GM12891 (cell line): ENCODE measurements at regions not wholly inside any gene's neighbourhood (a gene's known extent, or its start where the extent isn't known, plus 50 kb on each side); places are given as distances from the start of the nearest gene placed in this dataset.

Experiments used
- DNase-seq: peaks from one replicate; pipeline ENCODE4 v3.0.0; 2011; ENCODE audit warnings: low spot score; ENCODE audit not compliant: insufficient read length
- FAIRE-seq: peaks from 2 replicates; lab custom pipeline; 2011; peaks lifted over from hg19 to GRCh38; lab: Jason Lieb, UNC
- PAX5 ChIP-seq: IDR thresholded peaks from 2 replicates; pipeline ENCODE4 v1.6.1; 2011; ENCODE audit warnings: low read length, moderate library complexity, mild to moderate bottlenecking; ENCODE audit not compliant: insufficient read depth, severe bottlenecking
- POLR2A ChIP-seq: IDR thresholded peaks from 2 replicates; pipeline ENCODE4 v1.6.1; 2011; ENCODE audit warnings: low read depth, low read length, control low read depth
- POLR2AphosphoS5 ChIP-seq: IDR thresholded peaks from 2 replicates; pipeline ENCODE4 v1.6.1; 2011; ENCODE audit warnings: low read depth, low read length, control low read depth
- POU2F2 ChIP-seq: IDR thresholded peaks from 2 replicates; pipeline ENCODE4 v1.6.1; 2011; ENCODE audit warnings: low read depth, mild to moderate bottlenecking, control low read depth, low read length, moderate library complexity
- SPI1 ChIP-seq: IDR thresholded peaks from 2 replicates; pipeline ENCODE4 v1.6.1; 2011; ENCODE audit warnings: low read depth, low read length, control low read depth
- TAF1 ChIP-seq: IDR thresholded peaks from 2 replicates; pipeline ENCODE4 v1.6.1; 2011; ENCODE audit warnings: low read depth, low read length, control low read depth

DNA sequence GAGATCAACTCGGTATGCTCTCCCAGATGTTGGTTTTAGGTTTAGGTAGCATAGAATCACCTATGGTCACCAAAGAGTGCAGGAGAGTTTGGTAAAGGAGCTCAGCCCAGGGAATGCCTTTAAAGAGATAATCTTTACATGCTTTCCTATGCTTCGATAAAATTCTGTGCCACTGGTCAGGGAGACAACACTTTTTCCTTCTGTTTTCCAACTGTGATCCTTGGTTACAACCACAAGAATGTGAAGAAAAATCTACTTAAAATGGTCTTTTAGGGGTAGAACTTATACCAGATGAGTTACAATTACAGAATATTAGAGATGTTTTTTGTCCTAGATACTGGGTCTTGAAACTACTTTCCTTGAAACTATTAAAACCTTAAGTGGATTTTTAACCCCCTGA lies 895.6 kb downstream of the TTLL7 start:
- no peak for DNase-seq
- FAIRE-seq, result no peak
- TF ChIP-seq SPI1 (no peak), POLR2AphosphoS5 (no peak), PAX5 (no peak), POU2F2 (no peak), TAF1 (no peak), POLR2A (no peak)

DNA sequence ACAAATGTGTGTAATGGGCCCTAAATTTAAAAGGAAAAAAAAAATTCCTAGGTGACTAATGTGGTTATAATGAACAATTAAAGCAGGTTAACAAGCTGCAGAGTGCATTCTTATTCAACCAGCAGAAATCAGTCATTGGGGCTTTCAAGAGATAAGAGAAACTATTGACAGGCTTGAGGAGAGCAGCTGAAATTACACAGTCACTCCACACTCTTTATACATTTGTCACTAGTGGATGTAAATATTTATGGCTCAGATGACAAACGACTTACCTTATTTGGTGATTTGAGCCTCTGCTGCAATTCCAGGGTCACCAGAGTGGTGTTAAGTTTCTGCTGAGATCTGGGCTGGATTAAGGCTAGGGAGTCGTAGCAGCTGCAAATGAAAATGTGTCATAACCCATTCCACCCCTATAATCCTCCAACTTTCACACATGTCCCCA lies 896.3 kb downstream of the TTLL7 start:
- no peak for DNase-seq
- no peak for FAIRE-seq
- no peak for TF ChIP-seq TAF1
- no peak for TF ChIP-seq POU2F2
- no peak for TF ChIP-seq POLR2A
- TF ChIP-seq POLR2AphosphoS5, result no peak
- TF ChIP-seq PAX5, result no peak
- no peak for TF ChIP-seq SPI1

DNA sequence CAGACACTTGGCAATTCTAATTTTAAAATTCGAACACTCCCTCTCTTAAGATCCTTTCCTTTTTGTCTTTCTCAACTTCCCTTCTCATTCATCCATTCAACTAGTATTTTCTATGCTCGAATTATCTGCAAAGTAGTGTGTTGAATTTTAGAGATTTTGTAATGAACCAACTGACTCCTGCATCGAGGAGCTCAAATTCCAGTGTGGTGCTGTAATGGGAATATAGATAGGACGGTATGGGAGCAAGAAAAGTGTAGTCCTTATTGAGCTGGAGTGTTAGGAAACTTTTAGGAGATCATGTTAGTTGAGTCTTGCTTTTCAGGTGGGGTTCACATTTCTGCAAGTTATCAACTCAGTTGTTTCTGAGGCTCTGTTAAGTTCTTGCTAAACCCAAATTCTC lies 897.5 kb downstream of the TTLL7 start:
- FAIRE-seq, result no peak
- no peak for DNase-seq
- TF ChIP-seq PAX5 (no peak), SPI1 (no peak), POLR2A (no peak), TAF1 (no peak), POU2F2 (no peak), POLR2AphosphoS5 (no peak)

DNA sequence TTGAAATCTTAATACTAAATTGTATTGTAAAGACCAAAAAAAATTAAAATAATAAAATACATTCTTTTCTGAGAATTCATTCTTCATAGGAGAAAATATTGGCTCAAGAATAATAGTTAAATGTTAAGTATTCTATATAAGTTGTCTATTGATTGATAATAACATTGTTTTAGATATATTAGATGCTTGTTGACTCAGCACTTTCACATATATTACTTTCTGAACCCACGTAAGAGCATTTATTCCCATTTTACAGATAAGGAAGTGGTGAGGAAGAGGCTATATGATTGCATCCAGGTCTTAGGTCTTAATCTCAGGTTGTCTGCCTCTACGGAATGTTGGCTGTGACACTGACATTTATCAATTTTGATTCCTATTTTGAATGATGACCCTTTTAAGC lies 898.8 kb downstream of the TTLL7 start:
- TF ChIP-seq POLR2AphosphoS5 (no peak), PAX5 (no peak), SPI1 (no peak), POU2F2 (no peak), POLR2A (no peak), TAF1 (no peak)
- DNase-seq (no peak), FAIRE-seq (no peak)

DNA sequence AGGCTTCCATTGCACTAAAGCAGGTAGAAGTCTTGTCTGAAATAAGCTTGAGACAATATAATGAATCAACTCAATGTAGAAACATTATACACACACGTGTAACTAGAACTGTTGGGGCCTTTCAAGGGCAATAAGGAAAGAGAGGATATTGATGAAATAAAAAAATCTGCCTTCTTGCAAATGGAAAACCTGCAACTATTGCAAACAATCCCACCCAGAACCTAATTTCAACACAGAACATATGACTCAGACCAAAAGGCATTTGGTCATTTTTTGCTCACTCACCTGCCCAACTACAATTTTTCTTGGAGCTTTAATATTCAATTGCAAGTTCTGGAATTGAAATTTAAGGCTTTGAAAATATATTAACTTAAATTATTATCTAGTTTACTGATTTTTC lies 900.1 kb downstream of the TTLL7 start:
- FAIRE-seq (no peak), DNase-seq (no peak)
- no peak for TF ChIP-seq POLR2A
- TF ChIP-seq PAX5, result no peak
- TF ChIP-seq TAF1, result no peak
- TF ChIP-seq SPI1, result no peak
- no peak for TF ChIP-seq POLR2AphosphoS5
- TF ChIP-seq POU2F2, result no peak

DNA sequence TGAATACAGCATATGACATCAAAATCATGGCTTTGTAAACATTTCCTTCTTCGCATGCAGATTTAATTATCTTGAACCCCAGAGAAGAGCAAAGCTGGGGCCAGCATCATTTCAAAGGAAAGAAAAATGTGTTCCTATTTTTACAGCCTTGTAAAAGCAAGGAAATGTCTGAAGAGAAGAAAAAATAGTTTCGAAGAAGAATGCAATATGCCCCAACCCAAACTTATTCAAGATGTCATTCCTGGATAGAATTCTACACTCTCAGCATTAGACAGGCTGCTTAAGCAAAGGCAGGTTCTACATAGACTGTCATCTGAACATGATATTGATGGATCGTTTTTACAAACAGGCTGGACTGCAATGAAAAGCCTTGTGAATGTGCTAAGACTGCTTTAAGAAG lies 900.8 kb downstream of the TTLL7 start:
- TF ChIP-seq SPI1 (no peak), POU2F2 (no peak), POLR2AphosphoS5 (no peak), PAX5 (no peak), POLR2A (no peak), TAF1 (no peak)
- no peak for FAIRE-seq
- DNase-seq, result no peak

DNA sequence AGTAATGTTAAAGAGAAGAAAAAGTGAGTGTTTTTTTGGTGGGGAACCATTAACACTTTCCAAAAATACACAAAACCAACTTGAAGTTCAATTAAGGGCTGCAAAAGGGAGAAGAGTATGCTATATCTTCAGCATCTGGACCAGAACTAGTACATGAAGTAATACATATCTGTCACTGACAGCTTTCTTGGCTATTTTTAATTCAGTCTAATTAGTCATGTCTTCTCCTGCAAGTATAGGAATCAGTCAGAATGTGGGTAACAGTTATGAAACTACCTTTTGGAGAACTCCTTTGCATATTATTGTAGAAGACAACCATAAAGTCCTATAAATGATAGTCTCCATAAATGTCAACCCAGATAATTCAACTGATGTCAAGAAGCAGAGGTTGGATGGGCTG lies 901.2 kb downstream of the TTLL7 start:
- no peak for FAIRE-seq
- TF ChIP-seq POLR2A (no peak), SPI1 (no peak)
- no peak for DNase-seq

DNA sequence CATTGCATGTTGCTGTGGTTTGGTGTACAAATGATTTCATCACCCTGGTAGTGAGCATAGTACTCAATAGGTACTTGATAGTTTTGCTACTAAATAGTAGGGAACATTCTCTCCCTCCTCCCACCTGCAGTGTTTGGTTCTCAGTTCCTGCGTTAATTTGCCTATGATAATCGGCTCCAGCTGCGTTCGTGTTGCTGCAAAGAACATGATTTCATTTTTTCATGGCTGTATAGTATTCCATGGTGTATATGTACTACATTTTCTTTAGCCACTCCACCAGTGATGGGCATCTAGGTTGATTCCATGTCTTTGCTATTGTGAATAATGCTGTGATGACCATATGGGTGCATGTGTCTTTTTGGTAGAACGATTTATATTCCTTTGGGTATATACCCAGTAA lies 903.4 kb downstream of the TTLL7 start:
- no peak for FAIRE-seq
- no peak for DNase-seq
- no peak for TF ChIP-seq POLR2A
- no peak for TF ChIP-seq TAF1
- no peak for TF ChIP-seq POLR2AphosphoS5
- TF ChIP-seq POU2F2, result no peak
- TF ChIP-seq SPI1, result no peak
- no peak for TF ChIP-seq PAX5

DNA sequence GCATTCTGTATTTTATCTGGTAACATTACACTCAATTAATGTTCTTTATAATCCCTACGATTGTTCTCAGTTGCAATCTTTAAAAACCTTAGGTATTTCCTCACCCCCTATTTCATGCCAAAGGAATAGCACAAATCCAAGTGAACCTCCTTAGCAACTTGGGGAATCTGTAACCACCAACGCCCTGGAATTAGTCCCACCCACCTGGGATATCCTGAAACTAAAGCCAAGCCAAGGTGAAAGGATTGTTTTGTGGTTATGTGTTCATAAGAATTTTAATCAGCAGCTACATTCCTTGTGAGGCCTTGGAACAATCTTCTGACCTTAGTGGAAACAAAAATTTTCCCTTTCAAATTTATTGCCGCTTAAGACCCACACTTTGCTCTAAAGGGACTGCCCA lies 908.7 kb downstream of the TTLL7 start:
- no peak for DNase-seq
- FAIRE-seq, result no peak
- TF ChIP-seq POU2F2 (no peak), PAX5 (no peak), TAF1 (no peak), SPI1 (no peak), POLR2AphosphoS5 (no peak), POLR2A (no peak)

DNA sequence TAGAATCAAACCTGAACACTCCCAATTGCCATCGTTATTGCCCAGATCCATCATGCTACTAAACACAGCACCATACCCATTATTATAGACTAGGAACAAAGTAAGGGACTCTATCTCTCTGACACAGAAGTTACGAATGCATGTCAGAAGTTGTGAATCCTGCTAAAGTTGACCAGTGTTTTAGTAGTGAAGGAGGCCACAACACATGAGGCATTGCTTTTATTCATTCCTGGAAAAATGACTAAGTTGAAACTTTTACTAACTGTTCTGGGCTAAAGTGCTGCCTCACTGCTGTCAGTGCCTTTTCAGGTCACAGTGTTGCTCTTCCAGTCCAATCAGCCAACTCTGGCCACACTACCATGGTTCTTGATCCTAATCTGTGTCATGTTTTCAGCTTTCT lies 911.1 kb downstream of the TTLL7 start:
- no peak for FAIRE-seq
- no peak for DNase-seq
- TF ChIP-seq POLR2A (no peak), POLR2AphosphoS5 (no peak), SPI1 (no peak), TAF1 (no peak), PAX5 (no peak), POU2F2 (no peak)
